Activated effector memory CD4-positive, alpha-beta T cell treated with Interleukin-2 at 50 U/mL for 16 hours (primary cell): ENCODE measurements at regions not wholly inside any gene's neighbourhood (a gene's known extent, or its start where the extent isn't known, plus 50 kb on each side); places are given as distances from the start of the nearest gene placed in this dataset.

Experiments
- DNase-seq: peaks from one replicate; pipeline ENCODE4 v3.0.0-alpha.2; 2020

DNA sequence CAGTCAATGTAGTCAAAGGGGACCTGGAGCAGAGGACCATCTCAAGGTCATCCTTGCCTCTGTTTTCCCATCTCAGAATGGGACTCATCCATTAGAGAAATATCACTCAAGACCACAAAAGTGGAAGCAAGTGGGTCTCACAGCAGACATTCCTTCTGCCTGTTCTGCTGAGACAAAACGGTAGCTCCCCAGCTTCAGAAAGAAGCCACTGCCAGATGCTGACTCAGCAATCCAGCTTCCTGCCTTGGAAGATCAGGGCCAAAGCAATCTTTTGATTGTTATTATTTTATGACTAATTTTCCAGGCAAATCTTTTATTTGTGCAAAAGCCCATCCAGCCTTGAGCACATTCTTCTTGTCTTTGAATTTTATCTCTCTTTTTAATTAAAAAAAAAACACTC lies 86.8 kb downstream of the CCT6B start:
- DNase-seq, result no peak

- no peak for DNase-seq
These were observed 88.6 kb downstream of the CCT6B start for GRCh38 chr17:34872640-34873039.

DNA sequence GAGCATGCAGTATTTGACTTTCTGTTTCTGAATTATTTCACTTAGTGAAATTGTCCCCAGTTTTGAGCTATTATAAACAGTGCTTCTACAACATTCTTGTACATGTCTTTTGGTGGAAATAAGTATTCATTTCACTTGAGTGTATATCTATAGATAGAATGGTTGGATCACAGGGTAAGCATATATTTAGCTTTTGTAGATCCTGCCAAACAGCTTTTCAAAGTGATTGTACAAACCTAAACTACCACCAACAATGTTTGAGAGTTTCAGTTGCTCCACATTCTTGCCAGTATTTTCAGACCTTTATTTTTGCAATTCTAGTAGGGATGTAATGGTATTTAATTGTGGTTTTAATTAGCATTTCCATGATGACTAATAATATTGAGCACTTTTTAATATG lies 91.6 kb downstream of the CCT6B start:
- no peak for DNase-seq

GRCh38 chr17:34865716-34866115 lies 95.5 kb downstream of the CCT6B start:
- DNase-seq, result no peak

GRCh38 chr17:34862384-34862783 lies 98.9 kb downstream of the CCT6B start:
- DNase-seq, result no peak

DNA sequence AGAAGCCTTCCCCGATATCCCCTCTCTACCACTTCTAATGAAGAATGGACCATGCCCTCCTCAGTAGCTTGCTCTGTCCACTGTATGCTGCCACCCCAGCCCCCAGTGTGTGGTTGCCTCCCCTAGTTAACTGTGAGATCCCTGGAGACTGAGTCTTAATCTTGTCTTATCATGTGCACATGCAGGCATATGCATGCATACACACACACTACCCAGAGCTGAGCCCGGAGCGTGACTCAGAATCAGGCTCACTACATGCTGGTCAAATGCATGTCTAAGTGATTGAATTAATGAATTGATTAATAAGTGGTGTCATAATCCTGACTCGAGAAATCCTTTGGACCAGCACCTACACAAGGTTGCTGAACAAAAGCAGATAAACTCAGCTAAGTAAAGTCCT lies 99.4 kb downstream of the CCT6B start:
- no peak for DNase-seq

GRCh38 chr17:34859652-34860051 lies 101.6 kb downstream of the CCT6B start:
- DNase-seq, result no peak

DNA sequence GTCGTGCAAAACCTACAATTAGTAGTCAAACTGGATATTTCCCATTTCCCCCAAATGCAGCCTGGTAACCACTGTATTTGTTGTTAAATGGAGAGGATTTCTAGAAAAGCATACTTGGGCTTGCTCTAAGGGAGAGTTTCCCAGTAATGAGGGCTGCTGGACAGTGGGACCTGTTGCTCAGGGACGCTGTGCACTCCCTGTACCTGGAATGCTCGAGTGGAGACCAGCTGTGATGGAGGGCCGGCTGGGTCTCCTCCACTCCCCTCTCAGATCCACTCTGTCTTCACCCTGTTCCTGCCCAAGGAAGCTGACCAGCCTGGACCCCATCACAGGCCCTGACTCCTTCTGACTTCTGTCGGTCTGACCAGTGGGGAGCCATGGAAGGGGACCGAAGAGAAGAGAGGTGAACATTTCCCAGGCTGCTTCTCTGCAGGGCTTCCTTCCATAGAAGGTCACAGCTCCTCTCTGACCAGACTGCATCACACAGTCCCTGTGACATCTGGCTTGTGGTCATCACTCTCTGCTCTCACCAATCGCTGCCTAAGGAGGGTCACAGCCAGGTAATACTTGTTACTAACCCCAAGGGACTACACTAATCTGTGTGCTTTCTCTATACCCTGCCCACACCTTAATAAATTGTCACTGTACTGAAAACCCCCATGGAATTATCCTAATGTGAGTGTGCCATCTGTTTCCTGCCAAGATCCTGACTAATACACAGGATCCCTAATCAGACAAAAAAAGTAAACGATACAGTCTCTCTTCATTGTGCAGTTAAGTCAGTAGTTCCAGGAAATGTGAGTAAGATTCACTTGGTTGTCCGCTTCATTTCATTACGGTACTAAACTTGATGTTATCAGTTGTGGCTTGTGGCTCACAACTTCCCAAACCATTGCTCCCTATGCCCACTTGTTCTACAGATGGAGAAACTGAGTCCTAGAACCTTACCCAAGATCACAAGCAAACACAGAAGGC lies 102.4 kb downstream of the CCT6B start:
- no peak for DNase-seq

GRCh38 chr17:34853924-34854323 lies 107.3 kb downstream of the CCT6B start:
- DNase-seq, result no peak

DNA sequence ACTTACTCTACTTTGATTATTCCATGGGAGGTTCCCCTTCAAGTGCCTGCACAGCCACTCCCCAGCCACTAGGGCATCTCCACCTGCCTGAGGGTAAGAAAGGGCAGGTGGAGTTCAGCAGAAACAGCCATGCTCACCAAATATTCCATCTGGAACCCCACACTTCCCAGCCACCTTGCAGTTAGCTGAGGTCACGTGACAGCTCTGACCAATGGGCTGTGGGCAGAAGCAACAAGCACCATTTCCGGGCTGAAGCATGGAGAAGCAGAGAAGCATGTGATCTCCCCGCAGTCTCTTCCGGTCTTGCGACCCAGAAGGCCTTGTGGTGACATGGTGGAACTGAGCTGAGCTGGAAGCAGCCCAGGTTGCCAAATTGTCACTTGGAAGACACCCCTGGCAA lies 108.6 kb downstream of the CCT6B start:
- DNase-seq, result no peak

DNA sequence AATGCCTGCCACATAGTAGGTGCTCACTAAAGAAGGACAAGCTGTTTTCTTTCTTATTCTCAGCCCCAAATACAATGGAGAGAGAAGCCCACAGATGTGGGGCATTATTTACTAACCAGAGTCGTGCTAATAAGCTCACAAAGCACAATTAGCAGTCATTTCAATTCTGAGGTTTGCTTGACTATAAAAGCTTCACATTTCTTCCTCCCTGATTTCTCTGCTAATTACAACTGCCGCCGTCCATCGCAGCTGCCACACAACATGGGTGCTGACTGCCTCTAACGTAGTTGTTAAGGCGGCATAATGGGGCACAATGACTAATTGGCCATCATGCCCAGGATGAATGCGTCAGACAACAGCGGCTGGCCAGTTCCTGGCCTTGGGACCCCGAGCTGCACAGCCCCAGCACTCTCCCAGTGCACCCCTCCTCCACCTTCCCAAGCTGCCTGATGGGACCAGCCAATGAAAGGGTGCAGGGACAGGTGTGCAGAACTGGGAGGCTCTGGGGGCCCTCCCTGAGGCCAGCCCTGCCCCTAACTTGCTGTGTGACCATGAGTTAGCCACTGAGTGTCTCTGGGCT lies 109.2 kb downstream of the CCT6B start:
- no peak for DNase-seq

- no peak for DNase-seq
These were observed 110.3 kb downstream of the CCT6B start for GRCh38 chr17:34850964-34851363.

DNA sequence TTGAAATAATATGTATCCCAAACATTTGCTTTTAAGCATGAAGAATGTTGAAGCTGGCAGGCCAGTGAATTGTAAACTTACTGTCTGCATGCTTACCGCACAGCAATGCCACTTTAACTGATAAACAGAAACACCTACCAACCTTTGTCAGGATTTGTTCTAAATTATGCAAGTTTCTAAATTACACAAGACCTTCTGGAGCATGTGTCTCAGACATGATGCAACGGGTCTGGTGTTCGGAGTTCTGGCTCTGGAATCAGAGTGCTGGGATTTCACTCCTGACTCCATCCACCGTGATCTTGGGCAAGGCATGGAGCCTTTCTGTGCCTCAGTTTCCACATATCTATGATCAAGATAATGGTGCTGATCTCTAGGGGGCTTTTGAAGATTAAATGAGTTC lies 111.2 kb downstream of the CCT6B start:
- no peak for DNase-seq

GRCh38 chr17:34847938-34848337 lies 113.3 kb downstream of the CCT6B start:
- DNase-seq, result no peak

- no peak for DNase-seq
These were observed 116.0 kb downstream of the CCT6B start for GRCh38 chr17:34845296-34845695.

- DNase-seq, result no peak
These were observed 117.6 kb downstream of the CCT6B start for GRCh38 chr17:34843682-34844081.

GRCh38 chr17:34842235-34842634 lies 119.0 kb downstream of the CCT6B start:
- DNase-seq, result no peak

DNA sequence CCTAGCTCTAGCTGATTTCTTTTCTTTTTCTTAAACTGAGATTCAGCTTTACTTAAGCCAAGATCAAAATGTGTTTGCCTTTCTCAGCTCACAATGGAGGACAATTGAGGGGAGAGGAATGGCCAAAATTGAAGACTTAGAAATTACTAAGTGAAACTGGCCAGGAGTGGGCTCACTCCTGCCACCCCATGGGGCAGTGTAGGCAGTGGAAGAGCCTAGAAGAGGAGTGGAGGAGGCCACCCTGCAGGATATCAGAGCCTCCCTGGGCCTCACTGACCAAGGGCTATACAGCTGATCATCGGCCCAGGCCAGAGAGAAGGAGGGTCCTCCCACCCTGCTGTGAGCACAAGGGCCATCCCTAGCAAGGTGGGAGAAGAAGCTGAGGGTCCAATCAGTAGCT lies 119.8 kb downstream of the CCT6B start:
- no peak for DNase-seq

- DNase-seq, result peak; percentile 3
These were observed 120.5 kb downstream of the CCT6B start for GRCh38 chr17:34840750-34841149.

DNA sequence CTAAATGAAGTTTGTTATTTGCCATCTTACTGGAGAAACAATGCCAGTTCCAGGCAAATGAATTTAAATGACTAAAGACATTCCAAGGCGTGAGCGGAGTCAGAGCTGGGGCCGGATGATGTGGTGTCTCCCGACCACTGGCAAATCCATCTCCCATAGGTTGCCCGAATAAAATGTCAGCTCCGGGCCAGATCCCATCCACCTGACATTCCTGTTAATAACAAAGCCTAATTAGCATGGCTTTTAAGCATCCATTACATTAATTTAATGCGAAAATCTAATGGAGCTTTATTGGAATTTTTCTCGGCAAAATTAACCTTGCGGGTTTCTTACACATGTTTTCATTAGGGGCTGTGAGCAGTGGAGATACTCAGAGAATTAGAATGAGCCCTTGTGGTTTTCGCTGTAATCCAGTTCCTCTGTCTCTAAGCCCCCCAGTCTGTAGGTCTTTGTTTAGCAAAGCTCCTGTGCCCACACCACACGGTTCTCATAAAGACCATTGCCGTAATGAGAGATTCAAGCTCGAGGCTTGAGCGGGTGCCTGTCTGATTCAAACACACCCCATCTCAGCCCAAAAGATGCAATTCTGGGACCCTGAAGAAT lies 123.3 kb downstream of the CCT6B start:
- DNase-seq, result no peak

- no peak for DNase-seq
These were observed 128.9 kb downstream of the CCT6B start for GRCh38 chr17:34832376-34832775.

GRCh38 chr17:34827008-34827407 lies 134.3 kb downstream of the CCT6B start:
- no peak for DNase-seq

- DNase-seq, result no peak
These were observed 134.9 kb downstream of the CCT6B start for GRCh38 chr17:34826332-34826731.

- DNase-seq, result no peak
These were observed 135.4 kb downstream of the CCT6B start for GRCh38 chr17:34825884-34826283.
